ENCODE measurements at regions not wholly inside any gene's neighbourhood (a gene's known extent, or its start where the extent isn't known, plus 50 kb on each side); places are given as distances from the start of the nearest gene placed in this dataset.

- no peak for DNase-seq
- H3K36me3 ChIP-seq, result no peaks in the 10 kb centered on the region
- no peak for TF ChIP-seq CTCF (IDR thresholded peaks at IDR 0.05; ENCODE audit: low read depth, low read length)
Observed at GRCh38 chr12:58502841-58503240, 417.5 kb downstream of the LRIG3 start.

GRCh38 chr12:58503731-58504130 is 416.6 kb downstream of the LRIG3 start:
- no peak for DNase-seq
- no peak overlapping the region for H3K4me3 ChIP-seq (ENCODE audit: low read depth, low read length)
- H3K4me1 ChIP-seq, result no peaks in the 10 kb centered on the region
- no peaks in the 10 kb centered on the region for H3K9me3 ChIP-seq
- no peaks in the 10 kb centered on the region for H3K27me3 ChIP-seq
- no peak for TF ChIP-seq CTCF (IDR thresholded peaks at IDR 0.05; ENCODE audit: low read depth, low read length)
- no peaks in the 10 kb centered on the region for H3K36me3 ChIP-seq

More at GRCh38 chr12:58502841-58503240, 417.5 kb downstream of the LRIG3 start:
- Histone ChIP-seq H3K4me1 (no peaks in the 10 kb centered on the region), H3K4me3 (ENCODE audit: low read depth, low read length) (no peak overlapping the region), H3K9me3 (no peaks in the 10 kb centered on the region), H3K27me3 (no peaks in the 10 kb centered on the region)

- Histone ChIP-seq H3K27me3 (no peaks in the 10 kb centered on the region), H3K36me3 (no peaks in the 10 kb centered on the region), H3K4me3 (ENCODE audit: low read depth, low read length) (no peak overlapping the region), H3K9me3 (no peaks in the 10 kb centered on the region), H3K4me1 (no peaks in the 10 kb centered on the region)
- DNase-seq, result no peak
- TF ChIP-seq CTCF (IDR thresholded peaks at IDR 0.05; ENCODE audit: low read depth, low read length), result no peak
Observed at GRCh38 chr12:58504143-58504938, 416.0 kb downstream of the LRIG3 start.

- TF ChIP-seq CTCF (IDR thresholded peaks at IDR 0.05; ENCODE audit: low read depth, low read length), result no peak
- no peak for DNase-seq
- Histone ChIP-seq H3K36me3 (no peaks in the 10 kb centered on the region), H3K9me3 (no peaks in the 10 kb centered on the region), H3K4me1 (no peaks in the 10 kb centered on the region), H3K4me3 (ENCODE audit: low read depth, low read length) (no peak overlapping the region), H3K27me3 (no peaks in the 10 kb centered on the region)
Observed at GRCh38 chr12:58509116-58509885, 411.0 kb downstream of the LRIG3 start.

- Histone ChIP-seq H3K4me1 (no peaks in the 10 kb centered on the region), H3K27me3 (no peaks in the 10 kb centered on the region), H3K9me3 (no peaks in the 10 kb centered on the region), H3K4me3 (ENCODE audit: low read depth, low read length) (no peak overlapping the region), H3K36me3 (no peaks in the 10 kb centered on the region)
- TF ChIP-seq CTCF (IDR thresholded peaks at IDR 0.05; ENCODE audit: low read depth, low read length), result no peak
- no peak for DNase-seq
Observed at GRCh38 chr12:58513301-58513834, 406.9 kb downstream of the LRIG3 start.

All from BE2C (cell line).